ELF-1 (cell line): ENCODE measurements at regions not wholly inside any gene's neighbourhood (a gene's known extent, or its start where the extent isn't known, plus 50 kb on each side); places are given as distances from the start of the nearest gene placed in this dataset.

Experiments used
- DNase-seq: peaks from one replicate; pipeline ENCODE4 v3.0.0-alpha.2; 2016; ENCODE audit warnings: low read depth, low spot score

DNA sequence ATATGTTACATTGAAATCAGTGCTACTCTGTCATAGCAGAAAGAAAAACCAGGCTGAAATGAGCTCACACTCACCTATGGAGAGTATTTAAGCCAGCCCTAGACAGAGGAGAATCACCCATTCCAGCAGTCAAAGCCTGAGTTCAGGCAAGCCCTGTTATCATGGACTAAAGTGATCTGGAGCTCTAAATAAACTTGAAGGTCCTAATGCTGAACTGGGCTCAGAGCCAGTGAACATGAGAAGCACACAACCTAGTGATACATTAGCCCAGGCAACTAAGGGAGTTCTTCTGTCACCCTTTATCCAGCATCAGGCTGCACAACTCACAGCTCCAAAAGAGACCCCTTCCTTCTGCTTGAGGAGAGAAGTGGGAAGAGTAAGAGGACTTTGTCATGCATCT, 425.0 kb downstream of the COL12A1 start:
- no peak for DNase-seq

DNA sequence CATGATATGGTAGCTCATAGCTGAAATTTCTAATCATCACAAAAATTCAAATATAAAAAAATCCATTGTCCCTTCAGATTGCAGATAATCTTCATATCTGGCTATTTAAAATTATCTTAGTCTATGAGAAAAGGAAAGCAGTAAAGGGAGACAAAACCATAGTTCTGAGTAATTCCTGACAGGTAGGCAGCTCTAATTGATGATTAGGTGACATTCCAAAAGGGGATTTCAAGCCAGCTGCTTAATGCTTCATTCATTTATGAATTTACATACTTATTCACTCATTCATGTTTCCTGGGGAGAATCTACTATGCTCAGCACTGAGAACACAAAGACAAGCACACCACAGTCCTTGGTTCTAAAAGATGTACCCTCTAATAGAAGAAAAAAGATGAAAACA, 437.1 kb downstream of the COL12A1 start:
- no peak for DNase-seq

DNA sequence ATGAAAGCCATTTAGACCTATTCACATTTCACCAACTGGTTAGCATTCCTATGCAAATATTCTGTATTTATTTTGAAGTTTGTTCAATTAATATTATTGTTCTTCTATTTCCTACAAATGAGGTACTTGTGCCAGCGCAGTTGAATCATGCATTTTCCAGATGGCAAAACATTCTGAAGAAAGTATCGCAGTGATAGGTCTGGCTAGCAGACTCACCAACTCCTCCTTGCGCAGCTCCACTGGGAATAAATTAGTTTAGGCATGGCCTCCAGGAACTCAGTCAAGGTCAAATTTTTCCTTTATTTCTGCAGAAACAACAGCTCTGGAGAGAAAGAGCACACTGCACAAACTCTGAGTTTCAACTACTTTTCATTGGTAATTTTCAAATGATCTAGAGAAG, 437.7 kb downstream of the COL12A1 start:
- DNase-seq = no peak

DNA sequence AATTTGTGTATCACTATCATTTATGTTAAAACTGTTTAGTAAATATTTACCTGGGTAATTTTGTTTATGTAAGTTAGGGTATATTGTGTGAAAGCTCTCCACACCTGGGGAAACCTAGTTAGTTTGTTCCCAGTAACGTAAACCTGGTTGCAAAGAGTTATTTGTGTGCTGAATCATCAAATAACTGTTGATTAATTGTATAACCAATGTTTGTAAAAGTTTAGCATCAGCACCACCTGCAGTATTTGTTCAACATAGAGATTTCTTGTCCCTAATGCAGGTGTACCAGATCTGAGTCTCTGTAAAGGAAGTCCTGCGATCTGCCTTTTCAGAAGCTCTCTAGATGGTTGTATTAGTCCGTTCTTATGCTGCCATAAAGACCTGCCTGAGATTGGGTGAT, 440.4 kb downstream of the COL12A1 start:
- DNase-seq = no peak

DNA sequence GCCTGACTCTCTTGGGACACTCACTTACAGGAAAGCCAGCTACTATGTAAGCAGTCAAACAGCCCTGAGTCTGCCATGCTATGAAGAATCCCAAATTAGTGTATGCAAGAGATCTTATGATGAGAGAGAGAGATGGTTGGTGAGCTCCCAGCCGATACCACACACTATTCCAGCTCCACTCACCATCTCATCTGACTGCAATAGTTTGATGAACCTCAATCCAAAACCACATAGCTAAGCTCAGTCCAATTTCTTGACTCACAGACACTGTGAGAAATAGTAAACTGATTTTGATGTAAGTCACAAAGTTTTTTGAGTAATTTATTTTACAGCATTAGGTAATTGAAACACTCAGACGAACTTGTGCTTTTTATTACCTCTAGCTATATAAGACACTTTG, 441.4 kb downstream of the COL12A1 start:
- DNase-seq = no peak

DNA sequence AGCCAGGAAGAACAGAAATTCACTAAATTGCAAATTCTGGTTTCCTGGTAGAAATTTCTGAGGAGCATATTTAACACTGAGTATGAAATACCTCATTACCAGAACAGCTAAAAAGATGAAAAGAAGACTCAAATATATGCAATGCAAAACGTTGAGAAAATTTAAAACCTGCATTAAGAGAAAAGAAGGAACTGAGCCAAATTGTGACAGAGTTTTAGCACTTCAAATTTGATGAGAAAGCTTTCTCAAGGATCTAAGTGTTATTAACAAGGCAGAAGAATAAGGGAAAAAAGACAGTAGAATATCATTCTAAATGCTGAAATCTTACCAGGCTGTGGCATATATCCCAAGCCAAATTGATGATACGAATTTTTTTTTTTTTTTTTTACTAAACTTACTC, 443.0 kb downstream of the COL12A1 start:
- no peak for DNase-seq

DNA sequence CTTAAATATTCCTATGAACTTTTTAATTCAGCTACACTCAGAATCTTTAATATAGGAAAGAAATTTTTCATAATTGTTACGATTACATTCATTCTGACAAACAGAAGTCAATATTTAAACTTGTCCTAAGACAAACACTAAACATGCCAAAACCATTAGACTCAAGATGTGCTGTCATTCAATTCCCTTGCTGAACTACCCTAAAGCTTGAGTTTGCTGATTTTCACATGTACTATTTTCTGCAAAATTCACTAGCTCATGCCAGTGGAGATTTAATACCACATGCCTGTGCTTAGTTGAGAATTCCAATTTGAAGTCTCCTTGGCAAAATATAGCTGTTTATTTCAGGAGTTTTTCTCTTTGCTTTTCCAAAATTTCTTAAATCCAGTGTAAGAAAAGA, 448.0 kb downstream of the COL12A1 start:
- DNase-seq = no peak

DNA sequence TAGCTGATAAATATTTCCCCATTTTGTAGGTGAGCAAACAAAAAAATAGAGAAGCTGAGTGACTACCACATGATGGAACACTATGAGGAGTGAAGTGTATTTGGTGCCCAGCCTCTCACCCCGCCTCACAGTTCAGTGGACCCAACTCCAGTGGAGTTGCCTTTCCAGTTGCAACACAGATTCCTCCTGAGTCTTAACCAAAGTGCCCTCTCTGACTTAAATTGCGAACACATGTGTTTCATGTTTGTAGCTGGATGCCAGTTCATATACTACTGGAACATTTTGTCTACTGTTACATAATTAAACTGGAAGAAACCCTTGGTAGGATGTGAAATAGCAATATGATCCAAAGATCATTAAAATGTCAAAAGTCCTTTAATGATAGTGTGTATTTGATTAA, 448.9 kb downstream of the COL12A1 start:
- no peak for DNase-seq

DNA sequence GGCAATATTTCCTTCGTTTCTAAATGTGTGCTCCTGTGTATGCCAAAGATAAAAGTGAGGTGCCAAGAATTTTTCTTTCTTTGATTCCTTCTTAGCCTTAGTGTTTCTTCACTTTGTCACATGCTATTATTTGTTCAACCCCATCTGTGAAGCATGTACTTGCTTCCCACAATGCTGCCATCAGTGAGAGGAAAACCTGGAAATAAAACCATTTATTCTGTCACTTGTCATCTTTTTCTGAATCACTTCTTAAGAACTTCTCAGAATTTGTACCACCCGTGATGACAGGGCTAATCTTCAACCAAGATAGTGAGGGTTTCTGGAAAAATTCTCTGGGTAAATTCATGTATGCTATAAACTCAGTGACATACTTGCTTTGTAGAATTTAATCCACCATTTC, 450.1 kb downstream of the COL12A1 start:
- DNase-seq = no peak

DNA sequence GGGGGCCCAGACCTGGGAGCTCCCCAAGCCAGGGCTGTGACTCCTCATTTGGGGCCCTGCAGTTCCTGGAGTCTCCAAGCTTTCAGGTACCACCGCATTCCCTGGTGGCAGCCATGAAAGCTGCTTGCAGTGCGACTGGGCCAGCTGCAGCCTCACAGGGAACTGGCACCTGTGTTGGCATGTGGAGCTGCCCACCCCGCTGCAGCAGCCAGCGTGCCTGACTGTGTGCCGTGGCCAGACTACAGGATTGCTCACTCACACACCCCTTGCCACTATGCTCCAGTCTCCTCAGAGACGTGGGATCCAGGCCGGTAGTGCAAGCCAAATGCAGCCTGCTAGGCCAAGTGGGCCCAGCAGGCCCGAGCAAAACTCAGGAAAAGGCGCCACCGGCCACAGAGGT, 450.7 kb downstream of the COL12A1 start:
- no peak for DNase-seq

DNA sequence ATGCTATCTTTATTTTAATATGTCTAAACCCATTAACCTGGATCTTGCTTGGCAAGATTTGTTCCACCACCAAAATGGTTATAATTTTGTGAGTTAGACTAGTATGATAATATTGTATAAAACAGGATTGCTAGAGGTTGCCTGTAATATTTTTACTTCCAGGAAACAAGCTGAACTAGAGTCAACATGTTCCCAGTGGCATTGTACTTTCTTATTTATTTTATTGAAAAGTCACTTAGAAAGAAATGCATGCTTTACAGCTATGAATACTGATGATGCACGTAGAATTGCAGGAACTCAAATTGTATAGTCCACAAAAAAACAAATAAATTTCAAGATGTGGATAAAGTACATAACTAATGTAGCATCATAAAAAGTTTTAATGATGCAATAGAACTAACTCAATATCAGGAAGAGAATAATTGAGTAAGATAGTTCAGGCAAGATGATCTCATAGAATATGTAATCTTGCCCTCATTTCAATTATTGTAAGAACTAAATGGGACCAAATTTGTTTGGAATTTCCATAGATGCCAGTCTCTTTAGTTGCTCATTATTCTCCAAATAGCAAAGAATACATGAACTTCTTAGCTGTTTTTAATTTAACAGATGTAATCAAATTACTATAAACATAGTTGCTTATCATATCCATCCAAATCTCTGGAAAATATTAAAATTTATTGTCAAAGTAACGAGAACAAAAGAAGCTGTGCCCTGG, 451.8 kb downstream of the COL12A1 start:
- DNase-seq = no peak

DNA sequence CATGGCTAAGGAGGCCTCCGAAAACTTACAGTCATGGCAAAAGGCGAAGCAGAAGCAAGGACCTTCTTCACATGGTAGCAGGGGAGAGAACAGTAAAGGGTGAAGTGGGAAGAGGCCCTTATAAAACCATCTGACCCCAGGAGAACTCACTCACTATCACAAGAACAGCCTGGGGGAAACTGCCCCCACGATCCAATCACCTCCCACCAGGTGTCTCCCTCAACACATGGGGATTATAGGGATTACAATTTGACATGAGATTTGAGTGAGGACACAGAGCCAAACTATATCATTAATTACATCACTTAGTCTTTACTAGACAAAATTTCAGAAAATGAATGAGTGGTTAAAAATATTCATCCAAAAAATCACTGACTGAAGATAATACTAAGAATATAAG, 453.6 kb downstream of the COL12A1 start:
- no peak for DNase-seq

DNA sequence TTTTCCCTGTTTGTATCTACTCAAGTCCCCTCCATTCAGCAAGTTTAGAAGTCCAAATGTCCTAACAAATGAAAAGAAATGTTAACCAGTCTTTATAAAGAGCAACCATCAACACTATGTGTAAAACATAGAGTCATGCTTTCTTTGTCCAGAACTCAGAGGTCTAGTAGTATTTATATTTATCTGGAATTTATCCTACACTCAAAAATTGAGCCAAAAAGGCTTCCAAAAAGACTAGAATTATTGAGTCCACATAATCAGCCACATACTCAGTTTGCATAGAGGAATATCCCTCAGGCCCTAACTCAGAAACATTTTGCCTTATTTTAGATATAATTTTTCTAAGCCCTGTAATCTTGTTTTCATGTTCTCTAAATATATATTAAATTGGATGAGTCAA, 455.0 kb downstream of the COL12A1 start:
- DNase-seq = no peak

DNA sequence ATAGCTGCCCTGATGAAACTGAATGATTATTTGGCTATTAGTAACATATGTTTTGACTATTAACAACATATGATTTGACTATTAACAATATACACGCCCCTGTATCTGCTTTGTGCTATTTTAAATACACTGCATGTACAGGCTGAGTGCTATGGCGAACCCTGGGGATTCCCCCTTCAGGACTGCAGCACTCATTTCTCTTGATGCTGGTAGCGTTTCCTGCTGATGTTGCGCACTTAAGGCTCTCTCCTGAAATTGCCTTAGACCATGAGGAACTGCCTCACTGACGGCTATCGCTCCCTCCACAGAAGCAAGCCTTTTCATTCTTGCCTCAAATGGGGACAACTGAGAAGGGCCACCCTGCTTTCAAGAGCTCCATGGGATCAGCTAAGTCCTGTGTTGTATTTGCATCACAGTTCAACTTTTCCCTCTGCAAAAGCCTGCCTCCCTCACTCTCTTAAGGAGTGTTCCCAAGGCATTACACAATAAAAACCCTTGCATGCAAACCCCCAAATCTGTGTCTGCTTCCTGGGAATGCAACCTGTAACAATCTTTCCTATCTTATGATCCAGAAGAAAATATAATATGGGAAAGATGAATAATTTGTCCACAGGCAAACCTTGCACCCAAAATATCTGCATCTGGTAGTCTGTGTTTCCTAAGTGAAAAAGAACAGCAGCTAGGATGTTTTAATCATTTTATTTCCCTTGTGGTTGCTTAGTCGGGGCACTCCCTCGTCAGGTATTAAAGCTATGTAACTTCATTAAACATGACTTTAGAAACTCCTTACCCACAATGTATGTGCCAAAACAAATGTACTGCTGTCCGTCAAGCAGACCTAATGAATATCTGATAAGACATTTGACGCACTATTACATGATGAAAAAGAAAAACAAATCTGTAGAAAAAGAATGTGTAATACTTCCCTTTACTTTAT, 456.4 kb downstream of the COL12A1 start:
- DNase-seq = no peak

DNA sequence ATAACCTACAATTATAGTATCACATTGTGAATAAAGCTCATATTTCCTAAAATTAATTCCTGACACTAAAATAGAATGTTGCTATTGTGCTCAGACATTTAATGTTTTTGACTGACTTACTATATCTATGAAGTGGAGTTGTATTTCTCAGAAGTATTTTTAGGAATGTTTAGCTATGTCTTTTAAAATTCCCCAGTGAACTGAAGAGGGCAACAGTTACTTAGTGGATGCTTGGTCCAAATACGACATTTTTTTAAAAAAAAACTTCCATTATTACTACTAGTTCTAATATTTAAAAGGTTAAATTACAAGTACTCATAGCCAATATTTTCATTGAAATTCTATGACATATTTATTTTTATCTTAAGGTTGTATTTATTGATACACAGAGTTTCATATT, 460.2 kb downstream of the COL12A1 start:
- no peak for DNase-seq

DNA sequence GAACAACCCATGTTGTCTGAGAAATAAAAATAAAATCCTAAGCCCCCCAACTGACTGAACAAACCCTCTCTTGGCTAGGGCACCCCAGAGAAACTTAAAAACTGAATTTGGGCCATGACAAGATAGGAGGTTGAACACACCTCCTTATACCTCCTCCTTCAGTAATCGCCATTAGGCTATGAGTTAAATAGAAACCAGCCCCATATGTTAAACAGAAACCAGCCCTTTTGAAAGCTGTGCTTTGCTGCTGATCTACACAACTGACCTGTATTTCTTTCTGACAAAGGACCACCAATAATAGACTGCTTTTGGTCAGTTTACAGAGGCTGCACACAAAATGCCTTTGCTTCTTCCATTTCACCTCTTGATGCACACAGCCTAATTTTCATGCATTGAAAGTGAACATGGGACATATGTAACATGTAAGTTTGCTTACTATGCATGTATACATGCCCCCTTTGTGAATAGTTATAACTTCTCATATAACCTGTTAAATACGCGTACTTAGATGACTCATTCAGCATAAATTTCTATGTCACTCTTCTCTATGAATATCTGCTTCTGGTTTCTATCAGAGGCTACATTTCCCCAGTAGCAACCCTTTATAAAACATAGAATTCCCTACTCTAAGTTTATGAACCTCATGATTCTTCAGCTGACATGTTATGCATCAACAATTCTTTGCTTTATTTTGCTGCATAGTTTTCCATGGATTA, 462.9 kb downstream of the COL12A1 start:
- no peak for DNase-seq

DNA sequence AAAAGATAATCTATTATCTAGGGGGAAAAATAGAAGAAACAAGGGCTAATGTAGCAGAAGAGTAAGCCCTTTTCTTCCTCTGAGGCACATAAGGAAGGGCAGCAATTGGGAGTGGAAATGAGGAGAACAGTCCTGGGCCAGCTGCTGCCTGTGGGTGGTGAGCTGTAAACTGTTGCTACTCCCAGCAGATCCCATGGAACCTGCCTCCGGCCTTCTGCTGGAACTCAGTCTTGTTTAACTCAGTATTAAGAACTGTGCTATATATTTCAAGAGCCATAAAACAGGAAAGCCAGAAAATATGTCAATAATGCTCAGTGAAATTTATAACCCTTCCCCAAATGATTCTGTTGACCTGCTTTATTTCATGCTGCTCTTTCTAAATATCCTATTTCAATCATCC, 464.2 kb downstream of the COL12A1 start:
- DNase-seq = no peak

DNA sequence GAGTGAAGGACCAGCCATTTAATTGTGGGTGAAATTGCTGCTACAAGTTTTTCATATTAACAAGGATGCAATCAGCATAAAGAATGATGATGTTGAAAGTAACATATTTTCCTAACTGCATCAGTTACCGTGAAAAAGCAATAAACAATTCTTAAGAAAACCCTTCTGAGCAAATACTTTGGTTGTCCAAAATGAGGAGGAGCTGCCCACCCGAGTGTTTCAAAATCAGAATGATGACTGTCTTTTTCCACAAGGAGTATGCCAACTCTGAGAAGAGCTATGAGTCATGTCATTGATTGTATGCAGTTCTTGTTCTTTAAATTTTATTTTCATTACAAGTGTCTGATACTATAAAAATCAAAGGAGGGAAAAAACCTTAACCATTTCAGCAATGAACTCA, 470.5 kb downstream of the COL12A1 start:
- no peak for DNase-seq

DNA sequence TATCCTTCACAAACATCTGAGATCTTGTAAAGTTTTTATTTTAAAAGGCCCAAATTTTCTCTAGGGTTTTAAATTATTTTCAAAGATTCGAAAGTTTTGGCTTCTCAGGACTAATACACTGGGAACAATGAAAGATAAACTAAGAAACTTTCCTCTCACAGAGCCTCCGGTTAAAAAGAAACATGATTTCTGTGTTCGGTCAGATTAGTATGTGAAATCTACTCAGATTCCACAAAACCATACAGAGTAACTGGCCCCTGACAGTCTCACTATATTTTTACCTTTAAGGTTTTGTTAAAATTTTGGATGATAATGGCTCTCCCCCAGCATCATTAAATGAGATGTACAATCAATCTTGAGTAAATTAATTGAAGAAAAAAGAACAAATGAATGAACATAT, 471.0 kb downstream of the COL12A1 start:
- DNase-seq = no peak

DNA sequence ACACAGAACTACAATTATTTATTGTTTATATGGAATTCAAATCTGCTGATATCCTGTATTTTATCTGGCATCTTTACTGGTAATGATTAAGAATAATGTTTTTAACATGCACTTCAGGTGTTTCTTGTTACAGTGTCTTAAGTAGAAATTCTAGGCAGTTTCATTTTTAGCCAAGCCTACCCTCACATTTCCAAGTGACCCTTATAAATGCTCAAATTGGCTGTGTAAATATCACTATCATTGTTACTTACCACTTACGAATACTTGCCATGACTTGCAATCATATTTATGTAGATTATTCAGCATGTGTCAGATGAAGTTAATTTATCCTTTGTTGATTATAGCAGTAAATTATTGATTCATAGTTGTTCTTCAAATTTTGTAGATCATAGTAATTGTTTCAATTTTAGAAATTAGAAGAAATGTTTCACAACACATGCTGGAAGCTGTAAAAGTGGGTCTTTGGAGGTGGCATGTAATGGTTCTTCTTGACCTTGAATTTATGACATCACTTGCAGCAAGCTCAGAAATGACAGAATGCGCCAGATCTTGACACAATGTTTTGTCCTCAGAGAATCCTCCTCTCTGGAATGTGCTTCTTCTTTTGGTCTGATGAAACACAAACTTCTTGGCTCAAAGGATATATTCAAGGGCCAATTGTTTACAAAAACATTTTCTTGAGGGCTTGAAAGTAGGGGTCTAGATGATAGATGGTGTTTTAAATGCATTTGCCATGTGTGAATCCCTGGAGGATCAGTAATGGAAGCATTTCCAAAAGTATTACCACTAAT, 471.8 kb downstream of the COL12A1 start:
- DNase-seq = no peak

DNA sequence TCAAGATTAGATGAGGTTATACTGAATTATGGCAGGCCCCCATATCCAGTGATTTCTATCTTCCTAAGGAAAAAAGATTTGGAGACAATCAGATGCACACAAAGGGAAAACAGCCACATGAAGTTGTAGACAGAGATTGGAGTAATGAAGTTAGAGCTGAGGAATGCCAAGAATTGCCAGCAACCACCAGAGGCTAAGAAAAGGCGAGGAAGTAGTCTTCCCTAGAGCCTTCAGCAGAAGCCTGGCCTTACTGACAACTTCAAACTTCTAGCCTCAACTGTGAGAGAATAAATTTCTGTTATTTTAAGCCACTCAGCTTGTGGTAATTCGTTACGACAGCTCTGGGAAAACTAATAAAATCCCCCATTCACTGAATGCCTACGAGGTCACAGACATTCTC, 473.9 kb downstream of the COL12A1 start:
- no peak for DNase-seq

DNA sequence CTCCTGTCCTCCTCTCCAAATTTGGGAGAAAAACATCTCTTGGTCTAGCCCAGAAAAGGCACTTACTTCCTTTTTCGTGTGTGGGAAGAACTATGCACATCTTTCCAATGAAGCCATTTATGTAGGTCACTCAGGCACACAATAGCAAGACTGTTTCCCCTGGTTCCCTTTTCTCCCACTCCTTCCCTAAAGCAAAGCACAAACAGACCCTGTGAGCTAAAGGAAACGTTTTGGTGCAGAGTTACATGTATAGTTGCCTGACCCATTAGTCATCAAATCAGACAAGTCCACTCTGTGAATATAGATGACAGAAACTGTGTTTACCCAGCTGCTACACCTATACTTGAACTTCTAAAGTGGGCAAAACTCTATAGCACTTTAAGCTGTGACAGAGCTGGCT, 474.6 kb downstream of the COL12A1 start:
- DNase-seq = no peak
